ENCODE measurements at regions not wholly inside any gene's neighbourhood (a gene's known extent, or its start where the extent isn't known, plus 50 kb on each side); places are given as distances from the start of the nearest gene placed in this dataset.

- Histone ChIP-seq H3K27me3 (ENCODE audit: control insufficient read depth in 3 of 3, insufficient read depth in 3 of 3, low read length in 2 of 3) (no peaks in the 10 kb centered on the region), H3K9me3 (ENCODE audit: control insufficient read depth in 4 of 4, insufficient read depth in 3 of 4, low read length in 3 of 4) (peaks cover 0 to 3% (median 0%) of the 10 kb centered on the region in 4 donors), H3K4me3 (no peak overlapping the region), H3K4me1 (ENCODE audit: control insufficient read depth in 5 of 5, insufficient read depth in 5 of 5, low read length in 5 of 5) (no peaks in the 10 kb centered on the region), H3K9ac (ENCODE audit: insufficient read depth in 1 of 2, low read length in 2 of 2) (no peak overlapping the region), H3K36me3 (ENCODE audit: control insufficient read depth in 4 of 4, insufficient read depth in 4 of 4, low read length in 4 of 4) (no peaks in the 10 kb centered on the region), H3K27ac (ENCODE audit: low read depth in 1 of 2, low read length in 1 of 2) (no peak overlapping the region)
- DNase-seq (no peak), ATAC-seq (ENCODE audit: insufficient read depth, low FRiP score) (no peak)
- TF ChIP-seq CTCF (IDR thresholded peaks at IDR 0.05; ENCODE audit: control extremely low read depth, extremely low read depth): no peak
- 77 to 83% methylated on average over 7 of the region's 7 CpGs for WGBS, 2 donors
These were observed 1548.6 kb downstream of the EFNA5 start for GRCh38 chr5:106121972-106122605.

- no peak for TF ChIP-seq CTCF (IDR thresholded peaks at IDR 0.05; ENCODE audit: control extremely low read depth, extremely low read depth)
- Histone ChIP-seq H3K9ac (ENCODE audit: insufficient read depth in 1 of 2, low read length in 2 of 2) (no peak overlapping the region), H3K27ac (ENCODE audit: low read depth in 1 of 2, low read length in 1 of 2) (no peak overlapping the region), H3K36me3 (ENCODE audit: control insufficient read depth in 4 of 4, insufficient read depth in 4 of 4, low read length in 4 of 4) (no peaks in the 10 kb centered on the region), H3K27me3 (ENCODE audit: control insufficient read depth in 3 of 3, insufficient read depth in 3 of 3, low read length in 2 of 3) (no peaks in the 10 kb centered on the region), H3K4me1 (ENCODE audit: control insufficient read depth in 5 of 5, insufficient read depth in 5 of 5, low read length in 5 of 5) (no peaks in the 10 kb centered on the region), H3K9me3 (ENCODE audit: control insufficient read depth in 4 of 4, insufficient read depth in 3 of 4, low read length in 3 of 4) (peaks cover 0 to 6% (median 0%) of the 10 kb centered on the region in 4 donors), H3K4me3 (no peak overlapping the region)
- 75 to 84% methylated on average over 3 of the region's 3 CpGs for WGBS, 2 donors
- ATAC-seq (ENCODE audit: insufficient read depth, low FRiP score) (no peak), DNase-seq (no peak)
These were observed 1554.1 kb downstream of the EFNA5 start for GRCh38 chr5:106116682-106117081.

GRCh38 chr5:106113922-106114321 lies 1556.8 kb downstream of the EFNA5 start:
- no peaks in the 10 kb centered on the region for H3K4me1 ChIP-seq (ENCODE audit: control insufficient read depth in 5 of 5, insufficient read depth in 5 of 5, low read length in 5 of 5)
- 93 to 95% methylated on average over 1 of the region's 1 CpG for WGBS, 2 donors

More at GRCh38 chr5:106113922-106114321, 1556.8 kb downstream of the EFNA5 start:
- Histone ChIP-seq H3K27me3 (ENCODE audit: control insufficient read depth in 3 of 3, insufficient read depth in 3 of 3, low read length in 2 of 3) (no peaks in the 10 kb centered on the region), H3K36me3 (ENCODE audit: control insufficient read depth in 4 of 4, insufficient read depth in 4 of 4, low read length in 4 of 4) (no peaks in the 10 kb centered on the region), H3K4me3 (no peak overlapping the region), H3K9me3 (ENCODE audit: control insufficient read depth in 4 of 4, insufficient read depth in 3 of 4, low read length in 3 of 4) (peaks cover 0 to 6% (median 0%) of the 10 kb centered on the region in 4 donors), H3K9ac (ENCODE audit: insufficient read depth in 1 of 2, low read length in 2 of 2) (no peak overlapping the region), H3K27ac (ENCODE audit: low read depth in 1 of 2, low read length in 1 of 2) (no peak overlapping the region)
- ATAC-seq (ENCODE audit: insufficient read depth, low FRiP score) (no peak), DNase-seq (no peak)
- TF ChIP-seq CTCF (IDR thresholded peaks at IDR 0.05; ENCODE audit: control extremely low read depth, extremely low read depth): no peak
